ENCODE measurements at regions not wholly inside any gene's neighbourhood (a gene's known extent, or its start where the extent isn't known, plus 50 kb on each side); places are given as distances from the start of the nearest gene placed in this dataset.

DNA sequence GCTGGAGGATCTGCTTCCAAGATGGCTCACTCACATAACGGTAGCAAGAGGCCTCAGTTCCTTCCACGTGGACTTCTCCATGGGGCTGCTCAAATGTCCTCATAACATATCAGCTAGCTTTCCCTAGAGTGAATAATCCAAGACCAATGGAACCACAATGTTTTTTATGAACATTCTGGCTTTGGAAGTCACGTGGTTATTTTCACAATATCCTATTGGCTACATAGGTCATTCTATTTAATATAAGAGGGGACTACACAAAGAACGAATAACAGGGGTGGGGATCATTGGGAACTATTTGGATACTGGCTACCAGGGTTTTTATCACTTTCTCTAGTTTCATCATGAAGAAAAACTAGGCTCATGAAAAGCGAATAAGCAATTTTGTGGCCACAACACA lies 81.4 kb downstream of the ZNF622 start:
- no peak for TF ChIP-seq EZH2 (IDR thresholded peaks at IDR 0.05; ENCODE audit: insufficient read depth, poor library complexity, severe bottlenecking)
- TF ChIP-seq EZH2phosphoT487 (IDR thresholded peaks at IDR 0.05; ENCODE audit: insufficient read depth, low read depth) = no peak
